PC-3 (cell line): ENCODE measurements at regions not wholly inside any gene's neighbourhood (a gene's known extent, or its start where the extent isn't known, plus 50 kb on each side); places are given as distances from the start of the nearest gene placed in this dataset.

ENCODE experiments used
- ATAC-seq: fragments of 200-7000 bp; cut with Tn5 transposase; 2 replicates; pipeline ENCODE4 v1.9.1; 2020; ENCODE audit warnings: mild to moderate bottlenecking, moderate library complexity
- BruUV-seq: library from RNA; stranded (reverse); fragments of 400-500 nt; replicated peaks from 2 replicates; lab custom pipeline; 2021; lab: Mats Ljungman, UMichigan
- CTCF ChIA-PET: fragments of 300-600 bp; sonication (Branson Sonifier 250); formaldehyde crosslinking; loops from one replicate; lab custom pipeline; 2022; ENCODE audit warnings: antibody characterized with exemption; lab: Charles Lee
- POLR2A ChIA-PET: fragments of 300-600 bp; sonication (Branson Sonifier 250); formaldehyde crosslinking; loops from one replicate; lab custom pipeline; 2022; ENCODE audit warnings: antibody characterized with exemption; ENCODE audit not compliant: unreplicated experiment; lab: Charles Lee
- DNase-seq: peaks from one replicate; pipeline ENCODE4 v3.0.0-alpha.2; 2015
- H2AFZ ChIP-seq: fragments of 300-600 bp; sonication (generic); 2 replicates; pipeline ENCODE4 v1.6.0; 2016; ENCODE audit warnings: antibody characterized with exemption, low read length
- H3F3A ChIP-seq: fragments of 300-600 bp; sonication (generic); one replicate; pipeline ENCODE4 v1.6.0; 2017; ENCODE audit warnings: antibody characterized with exemption, low read length, control low read depth, mild to moderate bottlenecking; ENCODE audit not compliant: unreplicated experiment
- H3K27ac ChIP-seq: fragments of 300-600 bp; sonication (generic); 2 replicates; pipeline ENCODE4 v1.5.1; 2016; ENCODE audit warnings: mild to moderate bottlenecking, low read length
- H3K27me3 ChIP-seq: fragments of 300-600 bp; sonication (generic); 2 replicates; pipeline ENCODE4 v1.6.1; 2016; ENCODE audit warnings: low read length, mixed read lengths
- H3K36me3 ChIP-seq: fragments of 300-600 bp; sonication (generic); 2 replicates; pipeline ENCODE4 v1.6.1; 2016; ENCODE audit warnings: low read depth, mixed run types, low read length, mixed read lengths
- H3K4me1 ChIP-seq: fragments of 300-600 bp; sonication (generic); 2 replicates; pipeline ENCODE4 v1.5.1; 2016; ENCODE audit warnings: low read length; ENCODE audit not compliant: insufficient read depth
- H3K4me2 ChIP-seq: fragments of 300-600 bp; sonication (generic); 2 replicates; pipeline ENCODE4 v1.6.0; 2016; ENCODE audit warnings: low read length
- H3K4me3 ChIP-seq: fragments of 300-600 bp; sonication (generic); 2 replicates; pipeline ENCODE4 v1.5.1; 2016; ENCODE audit warnings: mild to moderate bottlenecking, low read length, mixed read lengths
- H3K79me2 ChIP-seq: fragments of 300-600 bp; sonication (generic); 2 replicates; pipeline ENCODE4 v1.6.1; 2017; ENCODE audit warnings: low read length, mixed read lengths
- H3K9ac ChIP-seq: fragments of 300-600 bp; sonication (generic); 2 replicates; pipeline ENCODE4 v1.6.0; 2016; ENCODE audit warnings: mild to moderate bottlenecking, low read length
- H3K9me2 ChIP-seq: fragments of 300-600 bp; sonication (generic); replicated peaks from 2 replicates; pipeline ENCODE4 v1.6.1; 2016; ENCODE audit warnings: mixed run types, low read length, mixed read lengths
- H3K9me3 ChIP-seq: fragments of 300-600 bp; sonication (generic); 2 replicates; pipeline ENCODE4 v1.6.1; 2016; ENCODE audit warnings: low read length, mixed read lengths
- H4K20me1 ChIP-seq: fragments of 300-600 bp; sonication (generic); 2 replicates; pipeline ENCODE4 v1.6.1; 2016; ENCODE audit warnings: low read length, mixed read lengths
- CTCF ChIP-seq: fragments of 300-600 bp; sonication (generic); conservative IDR thresholded peaks from 2 replicates; pipeline ENCODE4 v1.5.1; 2017; ENCODE audit warnings: antibody characterized with exemption, low read depth, mild to moderate bottlenecking, low read length
- EZH2 ChIP-seq: fragments of 300-600 bp; sonication (generic); IDR thresholded peaks from one replicate; pipeline ENCODE4 v1.6.1; 2017; ENCODE audit warnings: antibody characterized with exemption, mild to moderate bottlenecking, low read length; ENCODE audit not compliant: unreplicated experiment
- EZH2phosphoT487 ChIP-seq: fragments of 300-600 bp; sonication (generic); IDR thresholded peaks from 2 replicates; pipeline ENCODE4 v1.6.1; 2018; ENCODE audit warnings: mild to moderate bottlenecking, antibody characterized with exemption, low read length, borderline replicate concordance
- intact Hi-C: fragments of 100-400 bp; cut with micrococcal nuclease; formaldehyde crosslinking; loops from 2 replicates; pipeline ENCODE4 v1.9.0; 2023

- H4K20me1 ChIP-seq, result no peaks in the 10 kb centered on the region
- ChIA-PET POLR2A (no interaction called here), CTCF (no interaction called here)
- no peak overlapping the region for H3K4me3 ChIP-seq
- no peaks in the 10 kb centered on the region for H3F3A ChIP-seq
- no peaks in the 10 kb centered on the region for H3K9me3 ChIP-seq
- BruUV-seq, result no TSS peak
- no peak overlapping the region for H3K4me2 ChIP-seq
- no peak for DNase-seq
- H3K9me2 ChIP-seq, result no peaks in the 10 kb centered on the region
- H3K4me1 ChIP-seq, result peaks cover 25% of the 10 kb centered on the region
- no peak overlapping the region for H2AFZ ChIP-seq
- H3K79me2 ChIP-seq, result no peaks in the 10 kb centered on the region
- no peaks in the 10 kb centered on the region for H3K27me3 ChIP-seq
- intact Hi-C loops, result loop anchor here (5.0 kb wide), 1 partner anchor 225 kb away; no protein-coding TSS in a partner anchor
- TF ChIP-seq EZH2 (no peak), EZH2phosphoT487 (no peak), CTCF (no peak)
- H3K9ac ChIP-seq, result no peak overlapping the region
- ATAC-seq, result no peak
- no peaks in the 10 kb centered on the region for H3K36me3 ChIP-seq
- no peak overlapping the region for H3K27ac ChIP-seq
These were observed 67.5 kb downstream of the TMX1 start for GRCh38 chr14:51307551-51307950.

- ATAC-seq, result no peak
- Histone ChIP-seq H3K4me3 (no peak overlapping the region), H3K4me2 (no peak overlapping the region), H3K9me2 (no peaks in the 10 kb centered on the region), H3K9ac (no peak overlapping the region), H3K9me3 (no peaks in the 10 kb centered on the region), H4K20me1 (no peaks in the 10 kb centered on the region), H3K79me2 (no peaks in the 10 kb centered on the region), H3K27me3 (no peaks in the 10 kb centered on the region), H3K27ac (no peak overlapping the region), H3F3A (no peaks in the 10 kb centered on the region), H2AFZ (no peak overlapping the region), H3K36me3 (no peaks in the 10 kb centered on the region), H3K4me1 (peaks cover 20% of the 10 kb centered on the region)
- no peak for DNase-seq
- ChIA-PET CTCF (no interaction called here), POLR2A (interaction anchor here (0.7 kb wide), 1 partner anchor 225 kb away, joined by 5 read pairs; no protein-coding TSS in a partner anchor)
- BruUV-seq, result no TSS peak
- intact Hi-C loops, result loop anchor here (5.0 kb wide), 1 partner anchor 223 kb away; no protein-coding TSS in a partner anchor
- TF ChIP-seq EZH2 (no peak), EZH2phosphoT487 (no peak), CTCF (no peak)
These were observed 68.8 kb downstream of the TMX1 start for GRCh38 chr14:51308866-51309265.

GRCh38 chr14:51310505-51310944, 70.5 kb downstream of the TMX1 start:
- no TSS peak for BruUV-seq
- H3K9ac ChIP-seq, result no peak overlapping the region
- no peak overlapping the region for H3K4me2 ChIP-seq
- ATAC-seq (no peak), DNase-seq (no peak)
- no peak overlapping the region for H3K4me3 ChIP-seq
- H3K9me2 ChIP-seq, result no peaks in the 10 kb centered on the region
- no peak overlapping the region for H3K27ac ChIP-seq
- ChIA-PET POLR2A (no interaction called here), CTCF (no interaction called here)
- H3K79me2 ChIP-seq, result no peaks in the 10 kb centered on the region
- H2AFZ ChIP-seq, result no peak overlapping the region
- TF ChIP-seq EZH2phosphoT487, result no peak
- no peak for TF ChIP-seq EZH2
- no peak for TF ChIP-seq CTCF
- no peaks in the 10 kb centered on the region for H3K36me3 ChIP-seq
- intact Hi-C loops, result no loop called here
- H3K9me3 ChIP-seq, result no peaks in the 10 kb centered on the region
- peaks cover 5% of the 10 kb centered on the region; the same call in 1 of the 2 replicates for H3K4me1 ChIP-seq
- H4K20me1 ChIP-seq, result no peaks in the 10 kb centered on the region
- no peaks in the 10 kb centered on the region for H3K27me3 ChIP-seq
- no peaks in the 10 kb centered on the region for H3F3A ChIP-seq
